ENCODE measurements at regions not wholly inside any gene's neighbourhood (a gene's known extent, or its start where the extent isn't known, plus 50 kb on each side); places are given as distances from the start of the nearest gene placed in this dataset.

DNA sequence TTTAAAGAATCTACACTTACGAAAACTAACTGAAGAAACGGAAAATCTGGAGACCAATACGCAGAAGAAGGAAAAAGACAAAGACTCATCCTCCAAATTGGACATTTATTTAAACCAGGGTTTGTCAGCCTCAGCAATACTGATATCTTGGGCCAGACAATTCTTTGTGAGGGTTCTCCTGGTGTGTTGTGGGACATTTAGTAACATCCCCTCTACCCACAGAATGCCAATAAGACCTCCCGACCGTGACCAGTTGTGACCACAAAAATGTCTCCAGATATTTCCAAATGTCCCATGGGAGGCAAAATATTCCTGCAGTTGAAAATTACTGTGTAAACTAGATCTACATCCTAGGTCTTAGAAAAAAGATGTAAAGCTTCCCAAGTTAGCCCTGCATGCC lies 50.3 kb upstream of the ZSCAN2 start:
- DNase-seq: peak; percentile 16
